Hepatocyte (in vitro differentiated cells): ENCODE measurements at regions not wholly inside any gene's neighbourhood (a gene's known extent, or its start where the extent isn't known, plus 50 kb on each side); places are given as distances from the start of the nearest gene placed in this dataset.

Source experiments
- DNase-seq: peaks from one replicate; pipeline ENCODE4 v3.0.0-alpha.2; 2016; ENCODE audit warnings: low spot score
- H2AFZ ChIP-seq: fragments of 200-600 bp; sonication (generic); 2 replicates; pipeline ENCODE4 v1.6.0; 2016; ENCODE audit warnings: antibody characterized with exemption, mild to moderate bottlenecking
- H3K27ac ChIP-seq: fragments of 200-600 bp; sonication (generic); 2 replicates; pipeline ENCODE4 v1.5.1; 2016; ENCODE audit warnings: mild to moderate bottlenecking
- H3K27me3 ChIP-seq: fragments of 200-600 bp; sonication (generic); 2 replicates; pipeline ENCODE4 v1.6.1; 2016
- H3K36me3 ChIP-seq: fragments of 200-600 bp; sonication (generic); replicated peaks from 2 replicates; pipeline ENCODE4 v1.5.1; 2016; ENCODE audit warnings: low read depth; ENCODE audit not compliant: insufficient read depth
- H3K4me1 ChIP-seq: fragments of 200-600 bp; sonication (generic); 2 replicates; pipeline ENCODE4 v1.5.1; 2016; ENCODE audit warnings: mild to moderate bottlenecking, moderate library complexity; ENCODE audit not compliant: insufficient read depth
- H3K4me2 ChIP-seq: fragments of 200-600 bp; sonication (generic); 2 replicates; pipeline ENCODE4 v1.6.0; 2016
- H3K4me3 ChIP-seq: fragments of 200-600 bp; sonication (generic); 2 replicates; pipeline ENCODE4 v1.5.1; 2016; ENCODE audit warnings: mild to moderate bottlenecking
- H3K79me2 ChIP-seq: fragments of 200-600 bp; sonication (generic); 2 replicates; pipeline ENCODE4 v1.6.0; 2017; ENCODE audit warnings: mild to moderate bottlenecking
- H3K9me2 ChIP-seq: fragments of 200-600 bp; sonication (generic); replicated peaks from 2 replicates; pipeline ENCODE4 v1.6.0; 2017; ENCODE audit warnings: mild to moderate bottlenecking; ENCODE audit not compliant: insufficient read depth
- H3K9me3 ChIP-seq: fragments of 200-600 bp; sonication (generic); 2 replicates; pipeline ENCODE4 v1.5.1; 2016; ENCODE audit warnings: low read depth, mild to moderate bottlenecking
- H4K20me1 ChIP-seq: fragments of 200-600 bp; sonication (generic); 2 replicates; pipeline ENCODE4 v1.6.0; 2016; ENCODE audit warnings: mild to moderate bottlenecking; ENCODE audit not compliant: insufficient read depth, poor library complexity, severe bottlenecking
- CTCF ChIP-seq: fragments of 200-600 bp; sonication (generic); IDR thresholded peaks from 2 replicates; pipeline ENCODE4 v1.5.1; 2016; ENCODE audit warnings: antibody characterized with exemption, mild to moderate bottlenecking; ENCODE audit not compliant: poor library complexity
- EZH2 ChIP-seq: fragments of 200-600 bp; sonication (generic); IDR thresholded peaks from 2 replicates; pipeline ENCODE4 v1.6.1; 2016; ENCODE audit warnings: antibody characterized with exemption, mild to moderate bottlenecking, borderline replicate concordance
- EZH2phosphoT487 ChIP-seq: fragments of 200-600 bp; sonication (generic); IDR thresholded peaks from one replicate; pipeline ENCODE4 v1.6.1; 2018; ENCODE audit warnings: antibody characterized with exemption, mild to moderate bottlenecking, low read depth, moderate library complexity; ENCODE audit not compliant: unreplicated experiment, severe bottlenecking
- WGBS: methylation state at CpG from one replicate; pipeline ENCODE4 v1.1.6; 2016; ENCODE audit warnings: low lambda C conversion rate; ENCODE audit errors: missing lambda C conversion rate; 5-methylcytosine and 5-hydroxymethylcytosine counted together

DNA sequence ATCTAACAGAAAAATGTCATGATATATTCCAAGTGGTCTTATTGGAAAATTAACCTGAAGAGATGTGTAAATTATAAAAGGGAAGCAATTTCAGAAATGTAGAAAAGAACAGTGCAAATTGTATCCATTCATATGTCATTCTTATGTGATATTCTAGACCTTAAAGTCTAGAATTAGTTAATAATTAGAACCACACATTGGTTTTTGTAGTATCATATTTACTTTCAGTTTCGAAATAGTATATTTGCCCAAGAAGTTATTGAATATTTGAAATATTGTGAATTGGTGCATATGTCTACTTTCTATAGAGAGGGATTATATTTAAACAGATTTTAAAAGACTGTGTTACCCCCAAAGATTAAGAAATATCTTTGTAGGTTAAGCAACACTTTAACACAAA lies 1348.6 kb upstream of the ACVR2A start:
- Histone ChIP-seq H3K27me3 (no peaks in the 10 kb centered on the region), H2AFZ (no peak overlapping the region), H3K9me2 (no peaks in the 10 kb centered on the region)

GRCh38 chr2:146489386-146489785 lies 1355.4 kb upstream of the ACVR2A start:
- H3K4me3 ChIP-seq = no peak overlapping the region
- H3K79me2 ChIP-seq = no peaks in the 10 kb centered on the region
- no peak for DNase-seq
- WGBS = 96% methylated on average over 1 of the region's 1 CpG
- no peak for TF ChIP-seq EZH2phosphoT487
- no peak for TF ChIP-seq EZH2
- TF ChIP-seq CTCF = no peak
- no peaks in the 10 kb centered on the region for H3K9me2 ChIP-seq
- no peaks in the 10 kb centered on the region for H3K4me1 ChIP-seq
- no peak overlapping the region for H3K4me2 ChIP-seq
- H4K20me1 ChIP-seq = no peaks in the 10 kb centered on the region
- H3K36me3 ChIP-seq = no peaks in the 10 kb centered on the region
- H3K9me3 ChIP-seq = no peaks in the 10 kb centered on the region
- no peak overlapping the region for H3K27ac ChIP-seq
- H3K27me3 ChIP-seq = no peaks in the 10 kb centered on the region
- H2AFZ ChIP-seq = no peak overlapping the region

More for the DNA sequence above, 1348.6 kb upstream of the ACVR2A start:
- Histone ChIP-seq H3K4me1 (no peaks in the 10 kb centered on the region), H3K36me3 (no peaks in the 10 kb centered on the region), H3K79me2 (no peaks in the 10 kb centered on the region), H4K20me1 (no peaks in the 10 kb centered on the region), H3K4me2 (no peak overlapping the region), H3K9me3 (no peaks in the 10 kb centered on the region), H3K27ac (no peak overlapping the region), H3K4me3 (no peak overlapping the region)
- no peak for DNase-seq
- WGBS = 84% methylated on average over 1 of the region's 1 CpG
- TF ChIP-seq CTCF = no peak
- TF ChIP-seq EZH2 = no peak
- TF ChIP-seq EZH2phosphoT487 = no peak

DNA sequence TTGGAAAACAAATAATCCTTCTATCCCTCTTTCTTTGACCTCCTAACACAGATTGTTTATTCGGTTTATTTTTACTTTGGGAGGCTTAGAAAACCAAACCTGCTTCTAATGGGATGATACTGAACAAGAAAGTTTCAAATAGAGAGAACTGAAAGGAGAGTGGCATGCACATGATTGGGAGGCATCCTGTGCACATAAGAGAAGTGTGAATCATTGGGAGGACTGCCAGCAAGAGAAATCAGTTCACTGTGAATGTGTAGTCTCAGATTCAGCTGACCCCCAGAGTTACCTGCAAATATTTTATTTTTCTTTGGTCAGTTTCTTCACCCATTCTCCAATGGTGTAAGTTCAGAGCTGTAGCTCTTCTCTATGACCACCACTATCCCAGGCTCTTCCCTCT lies 1363.2 kb upstream of the ACVR2A start:
- no peak overlapping the region for H3K4me3 ChIP-seq
- WGBS = 69% methylated on average over 1 of the region's 1 CpG
- no peaks in the 10 kb centered on the region for H3K9me2 ChIP-seq
- no peaks in the 10 kb centered on the region for H3K36me3 ChIP-seq
- H2AFZ ChIP-seq = no peak overlapping the region
- TF ChIP-seq EZH2phosphoT487 (no peak), EZH2 (no peak), CTCF (no peak)
- H3K27me3 ChIP-seq = no peaks in the 10 kb centered on the region
- H3K4me2 ChIP-seq = no peak overlapping the region
- DNase-seq = no peak
- no peak overlapping the region for H3K27ac ChIP-seq
- H3K79me2 ChIP-seq = no peaks in the 10 kb centered on the region
- H3K9me3 ChIP-seq = no peaks in the 10 kb centered on the region
- H4K20me1 ChIP-seq = no peaks in the 10 kb centered on the region
- peaks cover 4% of the 10 kb centered on the region for H3K4me1 ChIP-seq

DNA sequence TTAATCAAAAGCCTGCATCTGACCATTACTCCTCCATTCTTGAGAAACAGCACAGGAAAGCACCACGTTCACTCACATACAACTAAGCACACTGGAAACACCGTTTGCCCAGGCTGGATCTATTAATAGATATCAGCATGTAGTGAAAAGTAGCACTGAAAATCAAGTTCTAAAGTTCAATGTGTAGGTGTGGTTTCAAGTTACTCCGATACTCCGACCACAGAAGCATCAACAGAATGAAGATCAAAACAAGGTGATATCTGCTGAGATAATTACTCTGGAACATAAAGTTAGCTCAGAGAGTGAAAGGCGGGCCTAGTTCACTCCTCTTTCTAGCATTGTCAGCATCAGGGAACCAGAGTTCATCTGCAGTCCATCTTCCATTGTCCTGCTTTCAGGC lies 1367.4 kb upstream of the ACVR2A start:
- Histone ChIP-seq H2AFZ (no peak overlapping the region), H3K27me3 (no peaks in the 10 kb centered on the region), H4K20me1 (no peaks in the 10 kb centered on the region), H3K27ac (no peak overlapping the region), H3K9me2 (no peaks in the 10 kb centered on the region), H3K4me3 (no peak overlapping the region), H3K4me2 (no peak overlapping the region), H3K4me1 (peaks cover 2% of the 10 kb centered on the region), H3K79me2 (no peaks in the 10 kb centered on the region), H3K36me3 (no peaks in the 10 kb centered on the region), H3K9me3 (no peaks in the 10 kb centered on the region)
- DNase-seq = no peak
- 56% methylated on average over 5 of the region's 5 CpGs for WGBS
- TF ChIP-seq EZH2 (no peak), CTCF (no peak), EZH2phosphoT487 (no peak)
